ENCODE measurements at regions not wholly inside any gene's neighbourhood (a gene's known extent, or its start where the extent isn't known, plus 50 kb on each side); places are given as distances from the start of the nearest gene placed in this dataset.

- TF ChIP-seq CTCF (IDR thresholded peaks at IDR 0.05; ENCODE audit: low read depth, low read length) (no peak), POLR2A (IDR thresholded peaks at IDR 0.05; ENCODE audit: extremely low read depth, insufficient read length) (no peak), MYC (IDR thresholded peaks at IDR 0.05; ENCODE audit: low read depth, low read length) (no peak)
Measured at GRCh38 chr2:125572660-125573059, 1083.3 kb upstream of the GYPC start.

Data from NB4 (cell line).